RWPE1 (cell line): ENCODE measurements at regions not wholly inside any gene's neighbourhood (a gene's known extent, or its start where the extent isn't known, plus 50 kb on each side); places are given as distances from the start of the nearest gene placed in this dataset.

ENCODE experiments used
- CTCF ChIA-PET: fragments of 350-600 bp; sonication (Branson Sonifier 250); formaldehyde crosslinking; extraction: SDS; loops from one replicate; lab custom pipeline; 2021; lab: Yijun Ruan, JAX
- POLR2A ChIA-PET: fragments of 400-600 bp; formaldehyde crosslinking; extraction: SDS; loops from one replicate; lab custom pipeline; 2020; ENCODE audit warnings: antibody characterized with exemption; ENCODE audit not compliant: low non-redundant PET; lab: Yijun Ruan, JAX
- DNase-seq: peaks from one replicate; pipeline ENCODE4 v3.0.0; 2012; ENCODE audit warnings: low spot score
- H3K27ac ChIP-seq: fragments of 450-650 bp; 2 replicates; pipeline ENCODE4 v1.5.1; 2017
- CTCF ChIP-seq: fragments of 450-650 bp; conservative IDR thresholded peaks from 2 replicates; pipeline ENCODE4 v1.5.1; 2017; ENCODE audit warnings: low read depth, mild to moderate bottlenecking

GRCh38 chr13:104967376-104967775, 1568.1 kb downstream of the EFNB2 start:
- ChIA-PET POLR2A (no interaction called here), CTCF (no interaction called here)
- no peak for DNase-seq
- H3K27ac ChIP-seq = no peak overlapping the region
- TF ChIP-seq CTCF = no peak

- CTCF ChIA-PET = no interaction called here
- no peak for TF ChIP-seq CTCF
- H3K27ac ChIP-seq = no peak overlapping the region
- POLR2A ChIA-PET = no interaction called here
- no peak for DNase-seq
Measured at GRCh38 chr13:104962411-104962810, 1573.1 kb downstream of the EFNB2 start.

GRCh38 chr13:104961246-104961645, 1574.2 kb downstream of the EFNB2 start:
- no peak for DNase-seq
- TF ChIP-seq CTCF = no peak
- ChIA-PET POLR2A (no interaction called here), CTCF (interaction anchor here (0.6 kb wide), 1 partner anchor 404 kb away, joined by 3 read pairs; no protein-coding TSS in a partner anchor)
- no peak overlapping the region for H3K27ac ChIP-seq

- ChIA-PET POLR2A (no interaction called here), CTCF (interaction anchor here (0.7 kb wide), 1 partner anchor 984 kb away, joined by 4 read pairs; no protein-coding TSS in a partner anchor)
- no peak for DNase-seq
- no peak overlapping the region for H3K27ac ChIP-seq
- no peak for TF ChIP-seq CTCF
Measured at GRCh38 chr13:104954210-104954609, 1581.3 kb downstream of the EFNB2 start.

GRCh38 chr13:104953588-104953987, 1581.9 kb downstream of the EFNB2 start:
- CTCF ChIA-PET = no interaction called here
- TF ChIP-seq CTCF = no peak

GRCh38 chr13:104949840-104950740, 1585.4 kb downstream of the EFNB2 start:
- no peak overlapping the region for H3K27ac ChIP-seq
- DNase-seq = no peak
- ChIA-PET POLR2A (no interaction called here), CTCF (no interaction called here)
- TF ChIP-seq CTCF = no peak

More at GRCh38 chr13:104953588-104953987, 1581.9 kb downstream of the EFNB2 start:
- DNase-seq = no peak
- POLR2A ChIA-PET = no interaction called here
- H3K27ac ChIP-seq = no peak overlapping the region
